DND-41 (cell line): ENCODE measurements at regions not wholly inside any gene's neighbourhood (a gene's known extent, or its start where the extent isn't known, plus 50 kb on each side); places are given as distances from the start of the nearest gene placed in this dataset.

Experiments
- ATAC-seq: fragments of 200-7000 bp; cut with Tn5 transposase; 3 replicates; pipeline ENCODE4 v1.9.1; 2021; ENCODE audit warnings: low read depth; ENCODE audit not compliant: insufficient read depth
- DNase-seq: peaks from one replicate; pipeline ENCODE4 v3.0.0-alpha.2; 2020
- H2AFZ ChIP-seq: 2 replicates; pipeline ENCODE4 v1.6.0; 2012; ENCODE audit warnings: low read depth, low read length
- H3K27ac ChIP-seq: 2 replicates; pipeline ENCODE4 v1.5.1; 2012; ENCODE audit warnings: low read length, inconsistent platforms
- H3K27me3 ChIP-seq: fragments of 200-600 bp; sonication (generic); 2 replicates; pipeline ENCODE4 v1.6.0; 2012; ENCODE audit warnings: low read length, mild to moderate bottlenecking, inconsistent platforms; ENCODE audit not compliant: insufficient read depth, poor library complexity
- H3K36me3 ChIP-seq: 2 replicates; pipeline ENCODE4 v1.5.1; 2012; ENCODE audit warnings: low read length, inconsistent platforms; ENCODE audit not compliant: insufficient read depth
- H3K4me1 ChIP-seq: 2 replicates; pipeline ENCODE4 v1.5.1; 2012; ENCODE audit warnings: mild to moderate bottlenecking, low read length; ENCODE audit not compliant: insufficient read depth
- H3K4me2 ChIP-seq: 2 replicates; pipeline ENCODE4 v1.6.0; 2012; ENCODE audit warnings: mild to moderate bottlenecking, moderate library complexity, low read length, inconsistent platforms; ENCODE audit not compliant: insufficient read depth
- H3K4me3 ChIP-seq, 2 experiments: fragments of 200-600 bp in 1 of 2; shearing (Covaris generic) in 1 of 2; 2 replicates each; pipeline ENCODE4 v1.5.1; 2012 to 2016; ENCODE audit warnings: inconsistent platforms in 2 of 2, low read length in 2 of 2, mild to moderate bottlenecking in 2 of 2, low read depth in 1 of 2, moderate library complexity in 1 of 2
- H3K79me2 ChIP-seq: 2 replicates; pipeline ENCODE4 v1.6.0; 2012; ENCODE audit warnings: low read length, inconsistent platforms; ENCODE audit not compliant: insufficient read depth
- H3K9ac ChIP-seq: 2 replicates; pipeline ENCODE4 v1.6.0; 2012; ENCODE audit warnings: low read depth, mild to moderate bottlenecking, inconsistent platforms, low read length, moderate library complexity
- H3K9me3 ChIP-seq: 2 replicates; pipeline ENCODE4 v1.5.1; 2012; ENCODE audit warnings: low read length, moderate library complexity, mild to moderate bottlenecking, inconsistent platforms; ENCODE audit not compliant: insufficient read depth, severe bottlenecking
- H4K20me1 ChIP-seq: 2 replicates; pipeline ENCODE4 v1.6.0; 2012; ENCODE audit warnings: low read length; ENCODE audit not compliant: insufficient read depth
- EZH2 ChIP-seq: IDR thresholded peaks from 3 replicates; pipeline ENCODE4 v1.6.1; 2012; ENCODE audit warnings: borderline replicate concordance, low read depth, mild to moderate bottlenecking, moderate library complexity, low read length, inconsistent platforms; ENCODE audit not compliant: severe bottlenecking
- TF ChIP-seq, protein P1 (sequence below): IDR thresholded peaks from 2 replicates; pipeline ENCODE4 v1.5.1; 2012; ENCODE audit warnings: borderline replicate concordance, low read length, moderate library complexity, mild to moderate bottlenecking; ENCODE audit not compliant: poor library complexity, severe bottlenecking; ENCODE audit errors: extremely low read depth

DNA sequence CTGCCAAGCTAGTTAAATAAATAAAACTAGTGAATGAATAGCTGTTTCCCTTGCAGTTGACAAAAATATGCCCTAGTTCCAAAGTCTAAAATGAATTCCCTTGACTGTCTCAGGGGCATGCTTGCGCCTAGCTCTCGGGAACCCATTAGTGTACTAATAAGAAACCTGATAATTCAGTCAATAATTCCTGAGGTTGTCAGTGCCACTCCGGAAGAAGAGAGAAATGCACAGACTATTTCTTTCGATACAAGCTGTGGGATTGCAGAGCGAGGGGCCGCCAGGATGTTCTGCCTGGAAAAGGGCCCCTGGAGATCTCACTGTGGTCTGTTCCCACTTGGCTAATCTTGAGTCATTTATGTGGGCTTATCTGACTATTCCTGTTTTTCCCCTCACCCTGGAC, 56.4 kb upstream of the LARP1 start:
- ATAC-seq (no peak), DNase-seq (no peak)
- Histone ChIP-seq H3K27ac (no peak overlapping the region), H2AFZ (no peak overlapping the region), H3K4me3 (no peak overlapping the region), H3K27me3 (no peaks in the 10 kb centered on the region), H3K36me3 (no peaks in the 10 kb centered on the region), H3K4me2 (no peak overlapping the region), H3K9ac (no peak overlapping the region), H3K9me3 (no peaks in the 10 kb centered on the region), H4K20me1 (no peaks in the 10 kb centered on the region), H3K79me2 (no peaks in the 10 kb centered on the region), H3K4me1 (no peaks in the 10 kb centered on the region)
- TF ChIP-seq, protein P1, sequence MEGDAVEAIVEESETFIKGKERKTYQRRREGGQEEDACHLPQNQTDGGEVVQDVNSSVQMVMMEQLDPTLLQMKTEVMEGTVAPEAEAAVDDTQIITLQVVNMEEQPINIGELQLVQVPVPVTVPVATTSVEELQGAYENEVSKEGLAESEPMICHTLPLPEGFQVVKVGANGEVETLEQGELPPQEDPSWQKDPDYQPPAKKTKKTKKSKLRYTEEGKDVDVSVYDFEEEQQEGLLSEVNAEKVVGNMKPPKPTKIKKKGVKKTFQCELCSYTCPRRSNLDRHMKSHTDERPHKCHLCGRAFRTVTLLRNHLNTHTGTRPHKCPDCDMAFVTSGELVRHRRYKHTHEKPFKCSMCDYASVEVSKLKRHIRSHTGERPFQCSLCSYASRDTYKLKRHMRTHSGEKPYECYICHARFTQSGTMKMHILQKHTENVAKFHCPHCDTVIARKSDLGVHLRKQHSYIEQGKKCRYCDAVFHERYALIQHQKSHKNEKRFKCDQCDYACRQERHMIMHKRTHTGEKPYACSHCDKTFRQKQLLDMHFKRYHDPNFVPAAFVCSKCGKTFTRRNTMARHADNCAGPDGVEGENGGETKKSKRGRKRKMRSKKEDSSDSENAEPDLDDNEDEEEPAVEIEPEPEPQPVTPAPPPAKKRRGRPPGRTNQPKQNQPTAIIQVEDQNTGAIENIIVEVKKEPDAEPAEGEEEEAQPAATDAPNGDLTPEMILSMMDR = no peak
- no peak for TF ChIP-seq EZH2

GRCh38 chr5:154697371-154697770, 57.8 kb upstream of the LARP1 start:
- no peak overlapping the region for H3K9ac ChIP-seq
- no peaks in the 10 kb centered on the region for H3K9me3 ChIP-seq
- TF ChIP-seq, protein P1 = no peak
- no peak for TF ChIP-seq EZH2
- no peak overlapping the region for H3K4me2 ChIP-seq
- no peaks in the 10 kb centered on the region for H3K79me2 ChIP-seq
- no peak overlapping the region for H2AFZ ChIP-seq
- no peak overlapping the region for H3K27ac ChIP-seq
- no peak for DNase-seq
- no peaks in the 10 kb centered on the region for H3K36me3 ChIP-seq
- no peaks in the 10 kb centered on the region for H3K4me1 ChIP-seq
- H3K27me3 ChIP-seq = no peaks in the 10 kb centered on the region
- H3K4me3 ChIP-seq = no peak overlapping the region
- no peak for ATAC-seq
- H4K20me1 ChIP-seq = no peaks in the 10 kb centered on the region

DNA sequence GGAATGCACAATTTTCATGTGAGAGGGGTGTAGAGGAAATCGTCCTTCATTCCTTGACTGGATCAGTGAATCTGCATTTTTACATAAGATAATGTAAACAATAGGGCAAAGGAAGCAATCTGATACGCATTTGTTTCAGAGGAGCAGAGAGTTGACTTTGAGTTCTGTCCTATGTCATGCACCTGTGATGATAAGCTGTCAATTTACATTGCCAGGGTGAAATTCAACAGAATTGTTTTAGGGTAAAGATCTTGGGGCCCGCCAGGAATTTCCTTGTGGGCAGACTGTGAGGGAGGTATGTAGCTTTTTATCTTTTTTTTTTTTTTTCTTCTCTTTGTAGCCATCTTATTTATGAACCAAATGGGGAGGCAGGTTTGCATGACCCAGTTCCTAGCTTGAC, 58.3 kb upstream of the LARP1 start:
- H3K27ac ChIP-seq = no peak overlapping the region
- no peaks in the 10 kb centered on the region for H4K20me1 ChIP-seq
- H2AFZ ChIP-seq = no peak overlapping the region
- no peak overlapping the region for H3K9ac ChIP-seq
- H3K4me1 ChIP-seq = no peaks in the 10 kb centered on the region
- H3K27me3 ChIP-seq = no peaks in the 10 kb centered on the region
- ATAC-seq = no peak
- H3K9me3 ChIP-seq = no peaks in the 10 kb centered on the region
- TF ChIP-seq, protein P1 = no peak
- TF ChIP-seq EZH2 = no peak
- no peak for DNase-seq
- no peaks in the 10 kb centered on the region for H3K36me3 ChIP-seq
- H3K4me2 ChIP-seq = no peak overlapping the region
- H3K79me2 ChIP-seq = no peaks in the 10 kb centered on the region
- no peak overlapping the region for H3K4me3 ChIP-seq

DNA sequence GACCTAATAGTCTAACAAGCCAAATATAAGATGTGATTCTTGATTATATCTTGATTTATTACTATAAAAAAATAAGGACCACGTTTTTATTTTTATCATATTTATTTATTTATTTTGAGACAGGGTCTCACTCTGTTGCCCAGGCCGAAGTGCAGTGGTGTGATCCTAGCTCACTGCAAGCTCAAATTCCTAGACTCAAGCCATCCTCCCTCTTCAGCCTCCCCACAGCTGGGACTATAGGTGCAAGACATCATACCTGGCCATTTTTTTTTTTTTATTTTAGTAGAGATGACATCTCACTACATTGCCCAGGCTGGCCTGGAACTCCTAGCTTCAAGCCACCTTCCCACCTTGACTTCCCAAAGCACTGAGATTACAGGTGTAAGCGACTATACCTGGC, 61.0 kb upstream of the LARP1 start:
- Histone ChIP-seq H3K79me2 (no peaks in the 10 kb centered on the region), H3K36me3 (no peaks in the 10 kb centered on the region), H2AFZ (no peak overlapping the region), H3K9ac (no peak overlapping the region), H4K20me1 (no peaks in the 10 kb centered on the region), H3K4me2 (no peak overlapping the region), H3K9me3 (no peaks in the 10 kb centered on the region), H3K4me1 (no peaks in the 10 kb centered on the region), H3K27me3 (no peaks in the 10 kb centered on the region), H3K4me3 (no peak overlapping the region), H3K27ac (no peak overlapping the region)
- no peak for TF ChIP-seq EZH2
- TF ChIP-seq, protein P1 = no peak
- ATAC-seq (no peak), DNase-seq (no peak)
